ENCODE measurements at regions not wholly inside any gene's neighbourhood (a gene's known extent, or its start where the extent isn't known, plus 50 kb on each side); places are given as distances from the start of the nearest gene placed in this dataset.

DNA sequence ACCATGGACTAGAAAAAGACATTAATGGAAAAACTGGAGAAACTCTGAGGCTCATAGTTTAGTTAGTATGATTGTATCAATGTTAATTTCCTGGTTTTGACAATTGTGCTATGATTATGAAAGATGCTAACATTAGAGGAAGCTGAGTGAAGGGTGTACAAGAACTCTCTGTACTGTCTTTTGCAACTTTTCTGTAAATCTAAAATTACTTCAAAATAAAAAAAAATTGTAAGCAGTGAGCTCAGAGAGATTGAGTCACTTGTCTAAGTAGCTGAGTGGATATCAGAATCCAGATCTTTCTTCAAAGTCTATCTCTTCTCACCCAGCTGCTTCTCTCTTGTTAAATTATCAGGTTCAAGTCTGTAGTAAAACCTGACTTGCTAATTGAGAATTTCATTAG lies 181.1 kb downstream of the PLCE1 start:
- Histone ChIP-seq H3K4me3 (no peak overlapping the region), H3K9me3 (no peaks in the 10 kb centered on the region), H3K4me1 (no peaks in the 10 kb centered on the region), H3K36me3 (no peaks in the 10 kb centered on the region), H3K27me3 (no peaks in the 10 kb centered on the region), H3K27ac (no peak overlapping the region)
- FAIRE-seq (no peak), DNase-seq (no peak), ATAC-seq (no peak)
- intact Hi-C loops (cut with DNase I), result no loop called here
- TF ChIP-seq, protein P1, sequence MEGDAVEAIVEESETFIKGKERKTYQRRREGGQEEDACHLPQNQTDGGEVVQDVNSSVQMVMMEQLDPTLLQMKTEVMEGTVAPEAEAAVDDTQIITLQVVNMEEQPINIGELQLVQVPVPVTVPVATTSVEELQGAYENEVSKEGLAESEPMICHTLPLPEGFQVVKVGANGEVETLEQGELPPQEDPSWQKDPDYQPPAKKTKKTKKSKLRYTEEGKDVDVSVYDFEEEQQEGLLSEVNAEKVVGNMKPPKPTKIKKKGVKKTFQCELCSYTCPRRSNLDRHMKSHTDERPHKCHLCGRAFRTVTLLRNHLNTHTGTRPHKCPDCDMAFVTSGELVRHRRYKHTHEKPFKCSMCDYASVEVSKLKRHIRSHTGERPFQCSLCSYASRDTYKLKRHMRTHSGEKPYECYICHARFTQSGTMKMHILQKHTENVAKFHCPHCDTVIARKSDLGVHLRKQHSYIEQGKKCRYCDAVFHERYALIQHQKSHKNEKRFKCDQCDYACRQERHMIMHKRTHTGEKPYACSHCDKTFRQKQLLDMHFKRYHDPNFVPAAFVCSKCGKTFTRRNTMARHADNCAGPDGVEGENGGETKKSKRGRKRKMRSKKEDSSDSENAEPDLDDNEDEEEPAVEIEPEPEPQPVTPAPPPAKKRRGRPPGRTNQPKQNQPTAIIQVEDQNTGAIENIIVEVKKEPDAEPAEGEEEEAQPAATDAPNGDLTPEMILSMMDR (IDR thresholded peaks at IDR 0.05), result no peak

DNA sequence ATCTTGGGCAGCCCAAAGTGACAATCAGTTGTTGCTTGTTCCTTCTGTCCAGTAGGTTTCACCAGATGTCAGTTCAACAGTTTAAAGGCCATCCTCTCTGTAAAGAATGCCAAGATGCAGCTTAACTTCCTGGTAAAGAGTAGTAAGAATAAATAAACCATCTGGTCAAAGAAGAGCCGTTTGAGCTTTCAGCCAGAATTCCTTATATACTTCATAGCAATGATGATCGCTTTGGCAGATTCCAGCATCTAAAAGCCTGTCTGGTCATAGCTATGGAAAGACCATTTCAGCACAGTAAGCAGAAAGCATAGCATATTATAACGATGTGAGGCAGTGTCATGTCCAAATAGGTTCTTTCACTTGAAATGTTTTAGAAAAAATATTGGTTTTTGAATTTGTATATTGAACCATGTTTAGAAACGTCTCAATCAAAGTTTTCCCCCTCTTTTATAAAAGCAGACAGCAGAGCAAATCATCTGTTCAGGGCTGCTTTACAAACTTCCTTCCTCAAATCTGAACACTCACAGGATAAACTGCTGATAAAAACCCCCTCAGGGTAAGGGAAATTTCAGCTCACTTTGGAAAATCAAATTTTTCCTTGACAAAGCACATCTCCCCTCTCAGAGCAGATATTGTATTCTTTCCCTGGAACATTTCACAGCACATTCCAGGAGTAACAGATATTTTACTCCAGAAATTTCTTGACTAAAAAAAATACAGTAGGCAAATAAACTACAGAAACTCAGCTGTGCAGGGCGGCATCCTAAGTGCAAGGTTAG lies 184.1 kb downstream of the NOC3L start:
- no peaks in the 10 kb centered on the region for H3K36me3 ChIP-seq
- no peak for ATAC-seq
- H3K27ac ChIP-seq, result no peak overlapping the region
- TF ChIP-seq, protein P1 (IDR thresholded peaks at IDR 0.05), result no peak
- no peak overlapping the region for H3K4me3 ChIP-seq
- FAIRE-seq, result no peak
- DNase-seq, result no peak
- no peaks in the 10 kb centered on the region for H3K27me3 ChIP-seq
- no peaks in the 10 kb centered on the region for H3K9me3 ChIP-seq
- no peaks in the 10 kb centered on the region for H3K4me1 ChIP-seq
- WGBS, 2 donors, result 72 to 77% methylated on average over 5 of the region's 5 CpGs
- intact Hi-C loops (cut with DNase I), result no loop called here

DNA sequence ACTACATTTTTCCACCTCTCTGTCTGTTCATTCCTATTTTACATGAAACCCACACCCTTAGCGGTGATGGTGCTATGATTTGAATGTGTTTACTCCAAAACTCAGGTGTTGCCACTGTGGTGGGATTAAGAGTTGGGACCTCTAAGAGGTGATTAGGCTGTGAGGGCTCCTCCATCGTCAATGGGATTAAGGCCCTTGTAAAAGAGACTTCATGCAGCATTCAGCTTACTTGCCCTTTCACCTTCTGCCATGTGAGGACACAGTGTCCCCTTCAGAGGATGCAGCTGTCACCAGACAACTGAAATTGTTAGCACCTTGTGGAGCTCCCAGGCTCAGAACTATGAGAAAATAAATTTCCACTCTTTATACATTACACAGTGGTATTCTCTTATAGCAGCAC lies 182.2 kb downstream of the NOC3L start:
- H3K36me3 ChIP-seq, result no peaks in the 10 kb centered on the region
- H3K9me3 ChIP-seq, result no peaks in the 10 kb centered on the region
- intact Hi-C loops (cut with DNase I), result no loop called here
- TF ChIP-seq, protein P1 (IDR thresholded peaks at IDR 0.05), result no peak
- FAIRE-seq (no peak), ATAC-seq (no peak), DNase-seq (no peak)
- WGBS, 2 donors, result 83% methylated on average over 2 of the region's 2 CpGs
- H3K27me3 ChIP-seq, result no peaks in the 10 kb centered on the region
- H3K4me3 ChIP-seq, result no peak overlapping the region
- no peak overlapping the region for H3K27ac ChIP-seq
- no peaks in the 10 kb centered on the region for H3K4me1 ChIP-seq

DNA sequence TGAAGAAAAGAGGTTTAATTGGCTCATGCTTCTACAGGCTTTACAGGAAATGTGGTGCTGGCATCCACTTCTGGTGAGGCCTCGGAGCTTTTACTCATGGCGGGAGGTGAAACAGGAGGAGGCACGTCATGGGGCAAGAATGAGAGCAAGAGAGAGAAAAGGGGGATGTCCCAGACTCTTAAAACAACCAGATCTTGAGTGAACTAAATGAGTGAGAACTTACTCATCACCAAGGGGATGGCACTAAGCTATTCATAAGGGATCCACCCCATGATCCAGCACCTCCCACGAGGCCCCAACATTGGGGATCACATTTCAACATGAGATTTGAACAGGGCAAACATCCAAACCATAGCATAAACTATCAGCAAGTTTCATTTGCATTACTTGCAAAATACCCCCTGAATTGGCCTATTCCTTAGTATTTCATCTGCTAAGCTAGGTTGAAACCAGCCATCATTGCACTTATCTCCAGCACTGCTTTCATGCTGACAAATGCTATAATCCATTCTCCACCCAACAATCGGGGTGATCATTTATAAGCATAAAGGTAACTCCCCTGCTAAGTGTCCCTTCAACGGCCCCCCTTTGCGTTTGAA lies 179.0 kb downstream of the NOC3L start:
- 90 to 91% methylated on average over 7 of the region's 7 CpGs for WGBS, 2 donors
- TF ChIP-seq, protein P1 (IDR thresholded peaks at IDR 0.05), result no peak
- Histone ChIP-seq H3K9me3 (no peaks in the 10 kb centered on the region), H3K4me1 (no peaks in the 10 kb centered on the region), H3K4me3 (no peak overlapping the region), H3K27ac (no peak overlapping the region), H3K27me3 (no peaks in the 10 kb centered on the region), H3K36me3 (no peaks in the 10 kb centered on the region)
- FAIRE-seq, result no peak
- intact Hi-C loops (cut with DNase I), result no loop called here
- no peak for ATAC-seq
- no peak for DNase-seq

DNA sequence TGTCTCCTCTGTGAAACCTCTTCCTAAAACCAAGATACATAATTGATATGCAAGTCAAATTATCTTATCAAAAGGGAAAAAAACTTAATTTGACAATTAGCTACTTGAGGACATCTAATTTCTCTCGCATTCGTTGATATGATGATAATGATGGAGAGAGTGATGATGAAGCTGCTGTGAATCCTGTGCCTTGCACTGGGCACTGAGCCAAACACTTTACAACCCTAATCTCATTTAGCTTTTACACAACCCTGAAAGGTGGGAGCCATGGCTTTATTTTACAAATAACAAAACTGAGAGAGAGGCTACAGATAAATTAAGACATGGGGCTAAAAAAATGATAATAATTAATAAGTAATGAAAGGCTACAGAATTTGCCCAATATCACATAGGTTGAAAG lies 176.0 kb downstream of the NOC3L start:
- FAIRE-seq (no peak), ATAC-seq (no peak), DNase-seq (no peak)
- Histone ChIP-seq H3K27ac (no peak overlapping the region), H3K4me3 (no peak overlapping the region), H3K4me1 (no peaks in the 10 kb centered on the region), H3K36me3 (no peaks in the 10 kb centered on the region), H3K9me3 (no peaks in the 10 kb centered on the region), H3K27me3 (no peaks in the 10 kb centered on the region)
- 67 to 80% methylated on average over 2 of the region's 2 CpGs for WGBS, 2 donors
- TF ChIP-seq, protein P1 (IDR thresholded peaks at IDR 0.05), result no peak
- intact Hi-C loops (cut with DNase I), result no loop called here
